Type B pancreatic cell (in vitro differentiated cells): ENCODE measurements at regions not wholly inside any gene's neighbourhood (a gene's known extent, or its start where the extent isn't known, plus 50 kb on each side); places are given as distances from the start of the nearest gene placed in this dataset.

ENCODE experiments used
- DNase-seq: peaks from one replicate; pipeline ENCODE4 v3.0.0; 2021; ENCODE audit warnings: mixed read lengths; ENCODE audit not compliant: unreplicated experiment; ENCODE audit errors: extremely low spot score
- H3K27ac Mint-ChIP-seq: 2 replicates; pipeline ENCODE4 v1.8.0; 2021; ENCODE audit warnings: mild to moderate bottlenecking, mixed read lengths
- H3K27me3 Mint-ChIP-seq: 2 replicates; pipeline ENCODE4 v1.8.0; 2021; ENCODE audit warnings: mixed read lengths
- H3K36me3 Mint-ChIP-seq: 2 replicates; pipeline ENCODE4 v1.8.0; 2021; ENCODE audit warnings: mixed read lengths
- H3K4me1 Mint-ChIP-seq: one replicate; pipeline ENCODE4 v1.8.0; 2021; ENCODE audit warnings: mixed read lengths; ENCODE audit not compliant: unreplicated experiment
- H3K4me3 Mint-ChIP-seq: 2 replicates; pipeline ENCODE4 v1.8.0; 2021; ENCODE audit warnings: mild to moderate bottlenecking, mixed read lengths
- H3K9me3 Mint-ChIP-seq: 2 replicates; pipeline ENCODE4 v1.8.0; 2021; ENCODE audit warnings: mixed read lengths
- TF ChIP-seq, protein P1 (sequence below): fragments of 200-600 bp; sonication (generic); conservative IDR thresholded peaks from 2 replicates; pipeline ENCODE4 v1.5.0; 2021; ENCODE audit warnings: antibody characterized with exemption, mild to moderate bottlenecking

DNA sequence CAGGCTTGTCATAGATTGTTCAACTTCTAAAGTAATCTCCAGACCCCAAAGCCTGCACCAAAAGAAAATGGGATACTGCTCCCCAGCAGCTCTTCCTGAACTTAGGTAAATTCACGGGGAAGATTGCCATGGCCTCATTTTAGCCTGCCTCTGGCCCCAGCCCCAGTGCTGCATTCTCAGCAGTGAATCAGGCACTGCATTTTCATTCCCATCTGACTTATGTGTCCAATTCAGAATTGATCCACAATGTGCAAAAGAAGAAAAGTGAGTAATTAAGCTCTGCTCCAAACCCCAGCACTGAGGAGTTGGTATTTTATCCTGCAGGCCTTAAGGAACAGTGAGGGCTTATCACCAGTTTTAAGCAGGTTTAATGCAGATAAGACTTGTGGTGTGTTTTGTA is 176.4 kb downstream of the KCTD12 start:
- no peak for DNase-seq
- no peaks in the 10 kb centered on the region for H3K27me3 Mint-ChIP-seq
- H3K36me3 Mint-ChIP-seq, result no peaks in the 10 kb centered on the region
- no peak overlapping the region for H3K27ac Mint-ChIP-seq
- TF ChIP-seq, protein P1, sequence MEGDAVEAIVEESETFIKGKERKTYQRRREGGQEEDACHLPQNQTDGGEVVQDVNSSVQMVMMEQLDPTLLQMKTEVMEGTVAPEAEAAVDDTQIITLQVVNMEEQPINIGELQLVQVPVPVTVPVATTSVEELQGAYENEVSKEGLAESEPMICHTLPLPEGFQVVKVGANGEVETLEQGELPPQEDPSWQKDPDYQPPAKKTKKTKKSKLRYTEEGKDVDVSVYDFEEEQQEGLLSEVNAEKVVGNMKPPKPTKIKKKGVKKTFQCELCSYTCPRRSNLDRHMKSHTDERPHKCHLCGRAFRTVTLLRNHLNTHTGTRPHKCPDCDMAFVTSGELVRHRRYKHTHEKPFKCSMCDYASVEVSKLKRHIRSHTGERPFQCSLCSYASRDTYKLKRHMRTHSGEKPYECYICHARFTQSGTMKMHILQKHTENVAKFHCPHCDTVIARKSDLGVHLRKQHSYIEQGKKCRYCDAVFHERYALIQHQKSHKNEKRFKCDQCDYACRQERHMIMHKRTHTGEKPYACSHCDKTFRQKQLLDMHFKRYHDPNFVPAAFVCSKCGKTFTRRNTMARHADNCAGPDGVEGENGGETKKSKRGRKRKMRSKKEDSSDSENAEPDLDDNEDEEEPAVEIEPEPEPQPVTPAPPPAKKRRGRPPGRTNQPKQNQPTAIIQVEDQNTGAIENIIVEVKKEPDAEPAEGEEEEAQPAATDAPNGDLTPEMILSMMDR, result no peak
- no peaks in the 10 kb centered on the region for H3K9me3 Mint-ChIP-seq
- H3K4me3 Mint-ChIP-seq, result no peak overlapping the region
- no peaks in the 10 kb centered on the region for H3K4me1 Mint-ChIP-seq

DNA sequence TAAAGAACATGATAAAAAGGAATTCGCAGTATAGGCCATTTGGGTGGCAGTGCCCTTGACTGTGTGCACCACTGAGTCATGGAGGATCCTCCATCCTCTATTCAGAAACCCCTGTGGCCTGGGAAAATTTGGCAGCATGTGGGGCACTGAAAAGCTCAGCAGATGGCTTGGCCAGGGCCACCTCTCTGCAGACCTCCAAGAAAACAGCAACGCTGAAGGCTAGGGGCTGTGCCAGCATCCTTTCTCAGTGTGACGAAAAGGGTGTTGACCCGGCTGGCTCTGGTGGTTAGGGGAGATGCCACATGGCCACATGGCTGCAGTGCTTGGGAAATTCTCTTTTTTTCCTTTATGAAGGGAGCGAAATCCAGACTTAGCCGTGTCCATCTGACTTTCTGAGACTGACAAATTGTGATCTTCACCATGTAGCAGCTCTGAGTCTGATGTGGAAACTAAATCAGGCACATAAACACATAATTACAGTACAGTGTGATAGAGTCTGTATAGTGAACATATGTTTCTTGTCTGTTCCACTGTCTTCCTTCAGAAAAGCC is 178.0 kb downstream of the KCTD12 start:
- Mint-ChIP-seq H3K27ac (no peak overlapping the region), H3K4me3 (no peak overlapping the region), H3K4me1 (no peaks in the 10 kb centered on the region), H3K9me3 (no peaks in the 10 kb centered on the region), H3K27me3 (no peaks in the 10 kb centered on the region), H3K36me3 (no peaks in the 10 kb centered on the region)
- TF ChIP-seq, protein P1, result no peak
- no peak for DNase-seq

DNA sequence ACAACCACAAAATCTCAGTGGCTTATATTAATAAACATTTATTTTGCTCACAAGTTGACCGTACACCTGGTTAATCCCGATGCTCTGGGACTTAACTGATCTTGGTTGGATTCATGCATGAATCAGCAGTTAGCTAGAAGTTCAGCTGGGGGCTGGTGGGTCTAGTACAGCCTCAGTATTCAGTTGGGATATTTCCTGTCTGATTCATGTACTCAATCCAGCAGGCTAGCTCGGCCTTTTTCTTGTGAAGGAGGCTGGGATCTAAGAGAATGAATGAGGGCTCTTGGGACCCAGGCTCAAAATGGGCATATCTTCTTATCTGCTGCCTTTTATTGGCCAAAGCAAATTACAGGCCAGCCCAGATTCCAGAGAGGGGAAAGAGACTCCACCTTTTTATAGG is 178.8 kb downstream of the KCTD12 start:
- no peak for DNase-seq
- no peak overlapping the region for H3K4me3 Mint-ChIP-seq
- H3K27ac Mint-ChIP-seq, result no peak overlapping the region
- H3K4me1 Mint-ChIP-seq, result no peaks in the 10 kb centered on the region
- no peaks in the 10 kb centered on the region for H3K9me3 Mint-ChIP-seq
- H3K27me3 Mint-ChIP-seq, result no peaks in the 10 kb centered on the region
- TF ChIP-seq, protein P1, result no peak
- no peaks in the 10 kb centered on the region for H3K36me3 Mint-ChIP-seq

DNA sequence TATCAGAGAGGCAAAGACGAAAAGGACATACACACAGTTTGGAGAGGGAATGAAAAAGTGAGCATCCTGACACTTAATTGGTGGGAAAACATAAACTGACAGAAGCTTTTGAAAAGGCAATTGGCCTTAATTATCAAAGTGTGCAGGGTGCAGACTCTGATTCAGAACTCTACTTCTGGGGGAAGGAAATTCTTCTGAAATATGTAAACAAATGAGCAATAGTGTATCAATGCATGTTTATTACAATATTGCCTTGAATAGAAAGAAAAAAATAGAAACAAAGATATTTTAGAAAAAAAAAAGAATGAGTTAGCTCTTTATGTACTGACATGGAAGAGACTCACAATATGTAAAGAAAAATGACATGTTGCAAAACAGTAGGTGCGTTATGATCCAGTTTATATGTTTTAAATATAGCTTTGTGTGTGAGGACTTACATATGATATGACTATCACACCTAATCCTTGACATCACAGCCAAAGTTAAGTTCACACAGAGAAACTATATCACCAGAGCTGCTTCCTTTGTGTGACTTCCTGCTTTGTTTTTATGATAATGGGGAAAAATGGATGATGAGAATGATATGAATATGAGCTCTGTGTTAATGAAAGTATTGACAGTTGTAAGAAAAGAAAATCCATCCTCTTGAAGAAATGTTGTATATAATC is 182.4 kb downstream of the KCTD12 start:
- Mint-ChIP-seq H3K27me3 (no peaks in the 10 kb centered on the region), H3K9me3 (peaks cover 11% of the 10 kb centered on the region), H3K4me3 (no peak overlapping the region), H3K27ac (no peak overlapping the region), H3K4me1 (no peaks in the 10 kb centered on the region), H3K36me3 (no peaks in the 10 kb centered on the region)
- DNase-seq, result no peak
- TF ChIP-seq, protein P1, result no peak

DNA sequence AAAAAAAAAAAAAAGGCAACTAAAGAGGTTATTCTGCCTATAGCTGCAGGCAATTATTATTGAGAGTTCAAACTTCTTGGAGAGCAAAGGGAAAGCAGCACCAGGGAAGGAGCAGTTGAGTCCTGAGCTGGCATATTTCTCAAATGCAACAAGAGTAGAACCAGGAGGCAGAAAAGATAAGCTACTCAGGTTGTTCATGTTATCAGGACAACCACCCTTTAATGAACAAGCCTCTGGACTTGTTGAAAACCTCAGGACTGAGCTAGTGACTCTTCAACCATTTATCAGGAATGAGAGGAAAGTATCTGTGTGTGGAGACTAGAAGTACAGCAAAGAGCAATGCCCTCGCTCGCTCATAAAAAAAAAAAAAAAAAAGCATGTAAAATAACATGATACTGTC is 183.0 kb downstream of the KCTD12 start:
- TF ChIP-seq, protein P1, result no peak
- H3K36me3 Mint-ChIP-seq, result no peaks in the 10 kb centered on the region
- H3K4me3 Mint-ChIP-seq, result no peak overlapping the region
- peaks cover 11% of the 10 kb centered on the region for H3K9me3 Mint-ChIP-seq
- H3K4me1 Mint-ChIP-seq, result no peaks in the 10 kb centered on the region
- no peak overlapping the region for H3K27ac Mint-ChIP-seq
- H3K27me3 Mint-ChIP-seq, result no peaks in the 10 kb centered on the region
- DNase-seq, result no peak
